ENCODE measurements at regions not wholly inside any gene's neighbourhood (a gene's known extent, or its start where the extent isn't known, plus 50 kb on each side); places are given as distances from the start of the nearest gene placed in this dataset.

DNA sequence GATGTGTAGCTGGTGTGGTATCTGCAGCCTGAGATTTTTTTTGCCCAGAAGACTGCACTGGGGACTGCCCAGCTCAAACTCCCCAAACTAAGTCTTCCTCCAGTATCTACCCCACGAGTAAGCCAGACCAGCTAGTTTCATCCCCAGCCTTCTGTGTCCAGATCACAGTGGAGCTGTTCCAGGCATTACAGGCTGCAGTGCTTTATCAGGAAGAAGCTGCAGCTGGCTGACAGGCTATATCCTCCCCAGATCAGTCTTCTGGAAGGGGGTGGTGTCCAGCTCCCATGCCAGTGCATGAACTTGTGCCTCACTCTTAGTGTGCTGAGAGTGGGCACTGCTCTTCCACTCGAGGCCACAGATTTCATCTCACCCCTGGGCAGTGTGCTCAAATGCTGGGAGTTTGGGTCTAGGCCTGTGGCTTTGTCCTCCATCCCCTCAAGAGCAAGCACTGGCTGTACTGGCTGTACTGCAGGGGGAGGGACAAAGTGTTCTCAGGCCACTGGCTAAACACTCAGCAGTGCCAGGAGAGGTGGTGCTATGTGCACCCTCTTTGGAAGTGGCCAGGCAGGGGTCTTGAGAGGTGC, 679.1 kb upstream of the COBL start:
- TF ChIP-seq, protein P1, sequence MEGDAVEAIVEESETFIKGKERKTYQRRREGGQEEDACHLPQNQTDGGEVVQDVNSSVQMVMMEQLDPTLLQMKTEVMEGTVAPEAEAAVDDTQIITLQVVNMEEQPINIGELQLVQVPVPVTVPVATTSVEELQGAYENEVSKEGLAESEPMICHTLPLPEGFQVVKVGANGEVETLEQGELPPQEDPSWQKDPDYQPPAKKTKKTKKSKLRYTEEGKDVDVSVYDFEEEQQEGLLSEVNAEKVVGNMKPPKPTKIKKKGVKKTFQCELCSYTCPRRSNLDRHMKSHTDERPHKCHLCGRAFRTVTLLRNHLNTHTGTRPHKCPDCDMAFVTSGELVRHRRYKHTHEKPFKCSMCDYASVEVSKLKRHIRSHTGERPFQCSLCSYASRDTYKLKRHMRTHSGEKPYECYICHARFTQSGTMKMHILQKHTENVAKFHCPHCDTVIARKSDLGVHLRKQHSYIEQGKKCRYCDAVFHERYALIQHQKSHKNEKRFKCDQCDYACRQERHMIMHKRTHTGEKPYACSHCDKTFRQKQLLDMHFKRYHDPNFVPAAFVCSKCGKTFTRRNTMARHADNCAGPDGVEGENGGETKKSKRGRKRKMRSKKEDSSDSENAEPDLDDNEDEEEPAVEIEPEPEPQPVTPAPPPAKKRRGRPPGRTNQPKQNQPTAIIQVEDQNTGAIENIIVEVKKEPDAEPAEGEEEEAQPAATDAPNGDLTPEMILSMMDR (IDR thresholded peaks at IDR 0.05) = no peak
- no peak for TF ChIP-seq POLR2A (IDR thresholded peaks at IDR 0.05)

All from body of pancreas (tissue), 4 donors.